ENCODE measurements at regions not wholly inside any gene's neighbourhood (a gene's known extent, or its start where the extent isn't known, plus 50 kb on each side); places are given as distances from the start of the nearest gene placed in this dataset.

GRCh38 chr7:17660116-17660515, 280.2 kb downstream of the SNX13 start:
- TF ChIP-seq CTCF (IDR thresholded peaks at IDR 0.05) (no peak), POLR2A (IDR thresholded peaks at IDR 0.05) (no peak)
